Pancreas (tissue), 10 donors: ENCODE measurements at regions not wholly inside any gene's neighbourhood (a gene's known extent, or its start where the extent isn't known, plus 50 kb on each side); places are given as distances from the start of the nearest gene placed in this dataset.

Source experiments
- ATAC-seq, 4 donors: fragments of 200-7000 bp; cut with Tn5 transposase; one replicate each; pipeline versions ENCODE4 v1.8.0 to v1.9.1; 2020; ENCODE audit warnings: mild to moderate bottlenecking in 4 of 4, moderate library complexity in 4 of 4
- DNase-seq, 6 donors: peaks; one replicate each; pipeline ENCODE4 v3.0.0-alpha.2; 2020
- FAIRE-seq: peaks from 2 replicates; lab custom pipeline; 2012; peaks lifted over from hg19 to GRCh38; lab: Jason Lieb, UNC
- H3K27ac ChIP-seq, 4 donors: fragments of 200-600 bp; sonication (generic); 1 replicate in 3 of 4; 2 replicates in 1 of 4; pipeline versions ENCODE4 v1.5.0 to v1.8.0; 2020
- H3K27me3 ChIP-seq, 4 donors: fragments of 200-600 bp; one replicate each; pipeline ENCODE4 v1.8.0; 2021
- H3K36me3 ChIP-seq, 3 donors: fragments of 200-600 bp; sonication (generic) in 1 of 3; one replicate each; pipeline versions ENCODE4 v1.5.0 to v1.8.0; 2020 to 2021
- H3K4me1 ChIP-seq, 3 donors: fragments of 200-600 bp; one replicate each; pipeline ENCODE4 v1.8.0; 2021
- H3K4me3 ChIP-seq, 4 donors: fragments of 200-600 bp; sonication (generic) in 2 of 4; one replicate each; pipeline versions ENCODE4 v1.5.0 to v1.8.0; 2020 to 2021
- H3K9me3 ChIP-seq, 4 donors: fragments of 200-600 bp; one replicate each; pipeline ENCODE4 v1.8.0; 2021
- CTCF ChIP-seq, 4 donors: fragments of 200-600 bp; sonication (generic) in 3 of 4; IDR thresholded peaks; one replicate each; pipeline versions ENCODE4 v1.5.0 to v1.8.0; 2021; ENCODE audit warnings: antibody characterized with exemption in 4 of 4
- WGBS, 2 donors: extraction: QIAGEN DNeasy Blood & Tissue Kit; methylation state at CpG; one replicate each; pipeline ENCODE4 v1.1.7; 2013; 5-methylcytosine and 5-hydroxymethylcytosine counted together
- intact Hi-C, 3 donors: fragments of 100-400 bp; cut with DNase I; formaldehyde crosslinking; loops; one replicate each; pipeline versions ENCODE4 v1.11.1 to v1.14.2; 2022
- donor health status: healthy with polysubstance abuse.
- donor health status: DM: no; HTN: no; CAD: no; lungs with moderate emphysema.
- donor health status: DM: no; HTN: no; CAD: no.
- donor health status: control.
- donor health status: control.
- donor health status: Bipolar disorder and iron deficiency.
- donor health status: DM: yes; HTN: yes; CAD: no.
- donor health status: DM: no; HTN: no; CAD: no.
- donor health status: DM: no; HTN: no; CAD: no.
- donor health status: DM: yes; HTN: yes; CAD: no.

DNA sequence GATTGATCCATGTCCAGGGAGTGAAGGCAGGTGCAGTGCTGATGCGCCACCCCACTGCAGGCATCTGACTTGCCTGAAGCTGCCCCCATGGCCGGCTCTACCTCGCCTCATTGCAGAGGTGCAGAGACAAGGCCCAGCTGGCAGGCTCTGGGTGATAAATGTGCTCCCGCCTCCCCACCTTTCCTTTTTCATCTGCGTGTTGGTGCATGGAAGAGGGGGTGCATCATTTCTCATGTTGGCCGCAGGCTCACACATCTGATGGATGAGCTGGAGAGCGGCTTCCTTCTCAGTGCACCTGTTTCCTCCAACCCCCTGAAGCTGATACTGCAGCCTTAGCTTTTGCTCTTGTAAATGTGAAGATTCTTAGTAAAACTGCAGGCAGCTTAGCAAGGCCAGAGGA lies 306.0 kb upstream of the KAZN start:
- Histone ChIP-seq H3K27me3 (no peaks in the 10 kb centered on the region), H3K4me3 (no peak overlapping the region), H3K27ac (no peak overlapping the region), H3K9me3 (no peaks in the 10 kb centered on the region), H3K36me3 (no peaks in the 10 kb centered on the region), H3K4me1 (no peaks in the 10 kb centered on the region)
- no peak for FAIRE-seq
- intact Hi-C loops, result no loop called here
- 79 to 82% methylated on average over 7 of the region's 7 CpGs for WGBS, 2 donors
- DNase-seq, result no peak
- no peak for TF ChIP-seq CTCF (IDR thresholded peaks at IDR 0.05)
- ATAC-seq, result no peak

DNA sequence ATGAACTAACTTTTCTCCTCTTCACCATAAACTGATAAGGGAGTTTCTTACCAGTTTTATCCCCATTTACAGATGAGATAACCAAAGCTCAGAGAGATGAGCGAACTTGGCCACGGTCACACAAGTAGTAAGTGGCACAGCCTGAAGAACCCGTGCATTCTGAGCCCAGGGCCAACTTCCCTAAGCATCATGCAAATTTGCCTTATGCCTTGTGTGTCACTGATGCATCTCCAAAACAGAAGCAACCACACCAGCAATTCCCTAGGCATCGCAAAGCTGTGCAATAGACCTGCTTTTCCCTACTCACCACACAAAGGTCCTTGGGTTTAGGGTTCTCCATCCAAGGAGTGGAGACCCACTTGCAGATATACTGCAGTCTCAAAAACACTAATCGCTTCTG lies 304.5 kb upstream of the KAZN start:
- no peaks in the 10 kb centered on the region for H3K36me3 ChIP-seq
- TF ChIP-seq CTCF (IDR thresholded peaks at IDR 0.05), result no peak
- intact Hi-C loops, result no loop called here
- H3K9me3 ChIP-seq, result no peaks in the 10 kb centered on the region
- no peak for FAIRE-seq
- no peaks in the 10 kb centered on the region for H3K27me3 ChIP-seq
- H3K27ac ChIP-seq, result no peak overlapping the region
- H3K4me3 ChIP-seq, result no peak overlapping the region
- no peak for DNase-seq
- no peak for ATAC-seq
- 83 to 88% methylated on average over 5 of the region's 5 CpGs for WGBS, 2 donors
- no peaks in the 10 kb centered on the region for H3K4me1 ChIP-seq

DNA sequence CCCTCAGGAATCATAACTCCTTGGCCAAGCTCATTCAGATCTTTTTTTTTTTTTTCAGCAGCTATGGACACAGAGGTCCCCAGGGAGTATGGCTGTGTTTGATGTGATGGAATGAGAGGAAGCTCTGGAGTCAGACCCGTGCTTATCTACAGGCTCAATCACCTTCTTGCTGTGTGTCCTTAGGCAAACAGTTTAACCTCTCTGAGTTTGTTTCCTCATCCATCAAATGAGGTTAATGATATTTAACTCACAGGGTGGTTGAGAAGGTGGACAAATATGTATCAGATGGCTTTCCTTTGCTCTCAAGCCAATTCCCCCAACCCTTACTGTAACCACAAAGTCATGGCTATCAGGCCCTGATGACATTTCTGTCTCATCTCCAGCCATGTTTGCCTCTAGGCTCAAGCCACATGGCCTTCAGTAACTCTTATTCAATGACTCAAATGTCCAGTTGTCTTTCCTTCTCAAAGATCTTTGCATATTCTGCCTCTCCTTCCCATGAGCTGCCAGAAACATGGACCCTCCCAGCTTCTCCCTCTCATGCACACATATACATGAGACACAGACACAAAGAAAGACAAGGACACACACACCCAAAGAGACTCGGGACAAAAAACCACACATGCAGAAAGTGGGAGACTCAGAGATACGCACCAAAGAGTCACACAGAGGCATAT lies 303.5 kb upstream of the KAZN start:
- Histone ChIP-seq H3K36me3 (no peaks in the 10 kb centered on the region), H3K9me3 (no peaks in the 10 kb centered on the region), H3K4me3 (no peak overlapping the region), H3K4me1 (no peaks in the 10 kb centered on the region), H3K27me3 (no peaks in the 10 kb centered on the region), H3K27ac (no peak overlapping the region)
- ATAC-seq (no peak), FAIRE-seq (no peak), DNase-seq (no peak)
- TF ChIP-seq CTCF (IDR thresholded peaks at IDR 0.05), result no peak
- WGBS, 2 donors, result 53% methylated on average over 3 of the region's 3 CpGs
- intact Hi-C loops, result no loop called here

GRCh38 chr1:14296795-14297194 lies 301.7 kb upstream of the KAZN start:
- H3K36me3 ChIP-seq, result no peaks in the 10 kb centered on the region
- DNase-seq, result no peak
- no peaks in the 10 kb centered on the region for H3K9me3 ChIP-seq
- no peak overlapping the region for H3K27ac ChIP-seq
- intact Hi-C loops, result no loop called here
- H3K4me1 ChIP-seq, result no peaks in the 10 kb centered on the region
- ATAC-seq, result no peak
- TF ChIP-seq CTCF (IDR thresholded peaks at IDR 0.05), result no peak
- FAIRE-seq, result no peak
- WGBS, 2 donors, result 70 to 80% methylated on average over 3 of the region's 3 CpGs
- H3K27me3 ChIP-seq, result no peaks in the 10 kb centered on the region
- H3K4me3 ChIP-seq, result no peak overlapping the region

- intact Hi-C loops, result no loop called here
- FAIRE-seq (no peak), ATAC-seq (no peak), DNase-seq (no peak)
- no peaks in the 10 kb centered on the region for H3K4me1 ChIP-seq
- TF ChIP-seq CTCF (IDR thresholded peaks at IDR 0.05), result no peak
- H3K27ac ChIP-seq, result no peak overlapping the region
- H3K27me3 ChIP-seq, result no peaks in the 10 kb centered on the region
- no peaks in the 10 kb centered on the region for H3K9me3 ChIP-seq
- no peak overlapping the region for H3K4me3 ChIP-seq
- no peaks in the 10 kb centered on the region for H3K36me3 ChIP-seq
- 78 to 81% methylated on average over 3 of the region's 3 CpGs for WGBS, 2 donors
Observed at GRCh38 chr1:14297356-14297755, 301.1 kb upstream of the KAZN start.
